Dendritic cell treated with granulocyte-macrophage colony-stimulating factor and Interleukin-4, amounts not matched to agents 40 ng/mL and 50 ng/mL, for 4 days (primary cell): ENCODE measurements at regions not wholly inside any gene's neighbourhood (a gene's known extent, or its start where the extent isn't known, plus 50 kb on each side); places are given as distances from the start of the nearest gene placed in this dataset.
"Not testable (repeated sequence)": the region's sequence is repeated elsewhere in the genome, so short reads cannot be mapped to it uniquely, and the experiment has no call there.

Experiments
- H3K27ac Mint-ChIP-seq: one replicate; pipeline ENCODE4 v1.8.0; 2022; ENCODE audit warnings: mild to moderate bottlenecking, mixed read lengths
- H3K27me3 Mint-ChIP-seq: one replicate; pipeline ENCODE4 v1.8.0; 2022; ENCODE audit warnings: mild to moderate bottlenecking, mixed read lengths
- H3K36me3 Mint-ChIP-seq: one replicate; pipeline ENCODE4 v1.8.0; 2022; ENCODE audit warnings: low read depth, mixed read lengths
- H3K4me1 Mint-ChIP-seq: one replicate; pipeline ENCODE4 v1.8.0; 2022; ENCODE audit warnings: low read depth, mixed read lengths
- H3K4me3 Mint-ChIP-seq: one replicate; pipeline ENCODE4 v1.8.0; 2022; ENCODE audit warnings: mild to moderate bottlenecking, moderate library complexity, mixed read lengths
- H3K9me3 Mint-ChIP-seq: one replicate; pipeline ENCODE4 v1.8.0; 2022; ENCODE audit warnings: mixed read lengths
- intact Hi-C: fragments of 100-400 bp; cut with micrococcal nuclease; formaldehyde crosslinking; loops from one replicate; pipeline ENCODE4 v1.15.0; 2022

GRCh38 chr10:47711428-47711827 lies 52.0 kb downstream of the SYT15B start:
- H3K9me3 Mint-ChIP-seq, H3K27me3 Mint-ChIP-seq, H3K27ac Mint-ChIP-seq: not testable (repeated sequence)

GRCh38 chr10:47710443-47710842 lies 52.9 kb downstream of the SYT15B start:
- H3K4me3 Mint-ChIP-seq, intact Hi-C loops, H3K27me3 Mint-ChIP-seq, H3K4me1 Mint-ChIP-seq, H3K9me3 Mint-ChIP-seq, H3K36me3 Mint-ChIP-seq, H3K27ac Mint-ChIP-seq: not testable (repeated sequence)

More at GRCh38 chr10:47711428-47711827, 52.0 kb downstream of the SYT15B start:
- H3K4me1 Mint-ChIP-seq, H3K36me3 Mint-ChIP-seq, H3K4me3 Mint-ChIP-seq, intact Hi-C loops: not testable (repeated sequence)

GRCh38 chr10:47705698-47706414 lies 57.5 kb downstream of the SYT15B start:
- intact Hi-C loops, H3K27ac Mint-ChIP-seq: not testable (repeated sequence)
- peak overlapping the region; percentile 44 for H3K4me3 Mint-ChIP-seq

GRCh38 chr10:47701285-47701684 lies 62.1 kb downstream of the SYT15B start:
- H3K4me1 Mint-ChIP-seq, H3K9me3 Mint-ChIP-seq, intact Hi-C loops, H3K36me3 Mint-ChIP-seq, H3K4me3 Mint-ChIP-seq, H3K27ac Mint-ChIP-seq, H3K27me3 Mint-ChIP-seq: not testable (repeated sequence)

More at GRCh38 chr10:47705698-47706414, 57.5 kb downstream of the SYT15B start:
- H3K27me3 Mint-ChIP-seq, H3K36me3 Mint-ChIP-seq, H3K4me1 Mint-ChIP-seq, H3K9me3 Mint-ChIP-seq: not testable (repeated sequence)

- H3K27me3 Mint-ChIP-seq, H3K36me3 Mint-ChIP-seq, H3K9me3 Mint-ChIP-seq, H3K27ac Mint-ChIP-seq, intact Hi-C loops, H3K4me3 Mint-ChIP-seq, H3K4me1 Mint-ChIP-seq: not testable (repeated sequence)
These were observed 63.5 kb downstream of the SYT15B start for GRCh38 chr10:47699854-47700253.

GRCh38 chr10:47696170-47696569 lies 67.2 kb downstream of the SYT15B start:
- H3K27ac Mint-ChIP-seq, H3K4me3 Mint-ChIP-seq, H3K4me1 Mint-ChIP-seq, H3K9me3 Mint-ChIP-seq, intact Hi-C loops, H3K36me3 Mint-ChIP-seq, H3K27me3 Mint-ChIP-seq: not testable (repeated sequence)

GRCh38 chr10:47695149-47695548 lies 68.2 kb downstream of the SYT15B start:
- intact Hi-C loops, H3K27me3 Mint-ChIP-seq, H3K9me3 Mint-ChIP-seq, H3K4me1 Mint-ChIP-seq, H3K36me3 Mint-ChIP-seq, H3K4me3 Mint-ChIP-seq, H3K27ac Mint-ChIP-seq: not testable (repeated sequence)

- H3K4me1 Mint-ChIP-seq, H3K36me3 Mint-ChIP-seq, H3K9me3 Mint-ChIP-seq, intact Hi-C loops, H3K27me3 Mint-ChIP-seq, H3K4me3 Mint-ChIP-seq, H3K27ac Mint-ChIP-seq: not testable (repeated sequence)
These were observed 73.1 kb downstream of the SYT15B start for GRCh38 chr10:47690304-47690703.

GRCh38 chr10:47683826-47684475 lies 79.4 kb downstream of the SYT15B start:
- H3K27ac Mint-ChIP-seq, H3K36me3 Mint-ChIP-seq, intact Hi-C loops, H3K4me3 Mint-ChIP-seq, H3K9me3 Mint-ChIP-seq, H3K4me1 Mint-ChIP-seq, H3K27me3 Mint-ChIP-seq: not testable (repeated sequence)

GRCh38 chr10:47681638-47681990 lies 81.8 kb downstream of the SYT15B start:
- H3K36me3 Mint-ChIP-seq, intact Hi-C loops, H3K4me3 Mint-ChIP-seq, H3K9me3 Mint-ChIP-seq, H3K4me1 Mint-ChIP-seq, H3K27me3 Mint-ChIP-seq, H3K27ac Mint-ChIP-seq: not testable (repeated sequence)

GRCh38 chr10:47680848-47681637 lies 82.3 kb downstream of the SYT15B start:
- H3K4me3 Mint-ChIP-seq, H3K27ac Mint-ChIP-seq, H3K27me3 Mint-ChIP-seq, H3K4me1 Mint-ChIP-seq, intact Hi-C loops, H3K36me3 Mint-ChIP-seq, H3K9me3 Mint-ChIP-seq: not testable (repeated sequence)

- H3K36me3 Mint-ChIP-seq, H3K4me1 Mint-ChIP-seq, H3K27ac Mint-ChIP-seq, intact Hi-C loops, H3K27me3 Mint-ChIP-seq, H3K4me3 Mint-ChIP-seq: not testable (repeated sequence)
- H3K9me3 Mint-ChIP-seq: peaks cover 13% of the 10 kb centered on the region
These were observed 87.3 kb downstream of the SYT15B start for GRCh38 chr10:47676102-47676501.

- H3K9me3 Mint-ChIP-seq: peaks cover 13% of the 10 kb centered on the region
- H3K36me3 Mint-ChIP-seq, H3K4me1 Mint-ChIP-seq, H3K27me3 Mint-ChIP-seq, intact Hi-C loops, H3K27ac Mint-ChIP-seq, H3K4me3 Mint-ChIP-seq: not testable (repeated sequence)
These were observed 87.8 kb downstream of the SYT15B start for GRCh38 chr10:47675577-47675976.

GRCh38 chr10:47673128-47673527 lies 90.3 kb downstream of the SYT15B start:
- intact Hi-C loops, H3K27ac Mint-ChIP-seq, H3K36me3 Mint-ChIP-seq, H3K4me1 Mint-ChIP-seq, H3K27me3 Mint-ChIP-seq, H3K4me3 Mint-ChIP-seq: not testable (repeated sequence)
- peaks cover 13% of the 10 kb centered on the region for H3K9me3 Mint-ChIP-seq
